ENCODE measurements at regions not wholly inside any gene's neighbourhood (a gene's known extent, or its start where the extent isn't known, plus 50 kb on each side); places are given as distances from the start of the nearest gene placed in this dataset.

GRCh38 chr17:77464988-77465357 lies 324.2 kb downstream of the SEC14L1 start:
- TF ChIP-seq, protein P1, sequence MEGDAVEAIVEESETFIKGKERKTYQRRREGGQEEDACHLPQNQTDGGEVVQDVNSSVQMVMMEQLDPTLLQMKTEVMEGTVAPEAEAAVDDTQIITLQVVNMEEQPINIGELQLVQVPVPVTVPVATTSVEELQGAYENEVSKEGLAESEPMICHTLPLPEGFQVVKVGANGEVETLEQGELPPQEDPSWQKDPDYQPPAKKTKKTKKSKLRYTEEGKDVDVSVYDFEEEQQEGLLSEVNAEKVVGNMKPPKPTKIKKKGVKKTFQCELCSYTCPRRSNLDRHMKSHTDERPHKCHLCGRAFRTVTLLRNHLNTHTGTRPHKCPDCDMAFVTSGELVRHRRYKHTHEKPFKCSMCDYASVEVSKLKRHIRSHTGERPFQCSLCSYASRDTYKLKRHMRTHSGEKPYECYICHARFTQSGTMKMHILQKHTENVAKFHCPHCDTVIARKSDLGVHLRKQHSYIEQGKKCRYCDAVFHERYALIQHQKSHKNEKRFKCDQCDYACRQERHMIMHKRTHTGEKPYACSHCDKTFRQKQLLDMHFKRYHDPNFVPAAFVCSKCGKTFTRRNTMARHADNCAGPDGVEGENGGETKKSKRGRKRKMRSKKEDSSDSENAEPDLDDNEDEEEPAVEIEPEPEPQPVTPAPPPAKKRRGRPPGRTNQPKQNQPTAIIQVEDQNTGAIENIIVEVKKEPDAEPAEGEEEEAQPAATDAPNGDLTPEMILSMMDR (IDR thresholded peaks at IDR 0.05; ENCODE audit: low read depth, low read length), result no peak
- TF ChIP-seq EZH2phosphoT487 (IDR thresholded peaks at IDR 0.05; ENCODE audit: low read depth), result no peak

Measured in OCI-LY3 (cell line).